Hepatocyte (in vitro differentiated cells): ENCODE measurements at regions not wholly inside any gene's neighbourhood (a gene's known extent, or its start where the extent isn't known, plus 50 kb on each side); places are given as distances from the start of the nearest gene placed in this dataset.

ENCODE experiments used
- EZH2 ChIP-seq: fragments of 200-600 bp; sonication (generic); IDR thresholded peaks from 2 replicates; pipeline ENCODE4 v1.6.1; 2016; ENCODE audit warnings: antibody characterized with exemption, mild to moderate bottlenecking, borderline replicate concordance
- TF ChIP-seq, protein P1 (sequence below): fragments of 200-600 bp; sonication (generic); IDR thresholded peaks from 2 replicates; pipeline ENCODE4 v1.5.1; 2016; ENCODE audit warnings: antibody characterized with exemption, mild to moderate bottlenecking; ENCODE audit not compliant: poor library complexity

DNA sequence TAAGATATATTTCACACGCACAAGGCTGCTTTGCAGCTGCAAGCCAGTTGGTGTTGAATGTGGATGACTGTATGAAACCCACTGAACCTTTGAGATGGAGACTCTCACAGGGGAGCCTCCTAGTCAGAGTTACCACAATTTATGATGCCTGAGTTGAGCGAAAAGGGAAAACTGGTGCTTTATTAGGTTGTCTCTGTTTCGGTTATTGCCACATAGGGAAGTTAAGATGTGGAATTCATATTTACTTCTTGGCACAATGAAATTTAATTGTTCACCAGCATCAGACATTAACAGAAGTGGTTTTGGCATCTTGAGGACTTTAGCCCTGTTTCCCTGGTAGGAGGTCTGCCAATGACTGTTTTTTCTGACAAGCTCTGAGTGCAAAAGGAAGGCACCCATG lies 358.2 kb downstream of the SQOR start:
- TF ChIP-seq, protein P1, sequence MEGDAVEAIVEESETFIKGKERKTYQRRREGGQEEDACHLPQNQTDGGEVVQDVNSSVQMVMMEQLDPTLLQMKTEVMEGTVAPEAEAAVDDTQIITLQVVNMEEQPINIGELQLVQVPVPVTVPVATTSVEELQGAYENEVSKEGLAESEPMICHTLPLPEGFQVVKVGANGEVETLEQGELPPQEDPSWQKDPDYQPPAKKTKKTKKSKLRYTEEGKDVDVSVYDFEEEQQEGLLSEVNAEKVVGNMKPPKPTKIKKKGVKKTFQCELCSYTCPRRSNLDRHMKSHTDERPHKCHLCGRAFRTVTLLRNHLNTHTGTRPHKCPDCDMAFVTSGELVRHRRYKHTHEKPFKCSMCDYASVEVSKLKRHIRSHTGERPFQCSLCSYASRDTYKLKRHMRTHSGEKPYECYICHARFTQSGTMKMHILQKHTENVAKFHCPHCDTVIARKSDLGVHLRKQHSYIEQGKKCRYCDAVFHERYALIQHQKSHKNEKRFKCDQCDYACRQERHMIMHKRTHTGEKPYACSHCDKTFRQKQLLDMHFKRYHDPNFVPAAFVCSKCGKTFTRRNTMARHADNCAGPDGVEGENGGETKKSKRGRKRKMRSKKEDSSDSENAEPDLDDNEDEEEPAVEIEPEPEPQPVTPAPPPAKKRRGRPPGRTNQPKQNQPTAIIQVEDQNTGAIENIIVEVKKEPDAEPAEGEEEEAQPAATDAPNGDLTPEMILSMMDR, result no peak
- no peak for TF ChIP-seq EZH2
